ENCODE measurements at regions not wholly inside any gene's neighbourhood (a gene's known extent, or its start where the extent isn't known, plus 50 kb on each side); places are given as distances from the start of the nearest gene placed in this dataset.
"Not testable (repeated sequence)": the region's sequence is repeated elsewhere in the genome, so short reads cannot be mapped to it uniquely, and the experiment has no call there.

- not testable (repeated sequence) for DNase-seq (ENCODE audit: low spot score)
These were observed 56.8 kb downstream of the ATP6V0E2 start for GRCh38 chr7:149930374-149931068.

- DNase-seq (ENCODE audit: low spot score): not testable (repeated sequence)
These were observed 60.0 kb downstream of the ATP6V0E2 start for GRCh38 chr7:149933776-149934175.

- DNase-seq (ENCODE audit: low spot score): not testable (repeated sequence)
These were observed 73.6 kb downstream of the ATP6V0E2 start for GRCh38 chr7:149947346-149947745.

GRCh38 chr7:149948444-149948843 lies 74.7 kb downstream of the ATP6V0E2 start:
- not testable (repeated sequence) for DNase-seq (ENCODE audit: low spot score)

- DNase-seq (ENCODE audit: low spot score): not testable (repeated sequence)
These were observed 76.3 kb downstream of the ATP6V0E2 start for GRCh38 chr7:149949863-149950577.

GRCh38 chr7:149950578-149950924 lies 76.8 kb downstream of the ATP6V0E2 start:
- DNase-seq (ENCODE audit: low spot score): not testable (repeated sequence)

- DNase-seq (ENCODE audit: low spot score): not testable (repeated sequence)
These were observed 77.8 kb downstream of the ATP6V0E2 start for GRCh38 chr7:149951579-149951978.

- DNase-seq (ENCODE audit: low spot score): not testable (repeated sequence)
These were observed 85.1 kb downstream of the ATP6V0E2 start for GRCh38 chr7:149958880-149959279.

- DNase-seq (ENCODE audit: low spot score): not testable (repeated sequence)
These were observed 87.1 kb downstream of the ATP6V0E2 start for GRCh38 chr7:149960863-149961262.

- not testable (repeated sequence) for DNase-seq (ENCODE audit: low spot score)
These were observed 88.1 kb downstream of the ATP6V0E2 start for GRCh38 chr7:149961878-149962277.

GRCh38 chr7:149962685-149963319 lies 89.0 kb downstream of the ATP6V0E2 start:
- DNase-seq (ENCODE audit: low spot score): not testable (repeated sequence)

GRCh38 chr7:149963985-149964384 lies 90.2 kb downstream of the ATP6V0E2 start:
- not testable (repeated sequence) for DNase-seq (ENCODE audit: low spot score)

- DNase-seq (ENCODE audit: low spot score): not testable (repeated sequence)
These were observed 92.7 kb downstream of the ATP6V0E2 start for GRCh38 chr7:149966444-149966843.

- not testable (repeated sequence) for DNase-seq (ENCODE audit: low spot score)
These were observed 99.2 kb downstream of the ATP6V0E2 start for GRCh38 chr7:149972977-149973376.

- not testable (repeated sequence) for DNase-seq (ENCODE audit: low spot score)
These were observed 99.9 kb downstream of the ATP6V0E2 start for GRCh38 chr7:149973681-149974080.

- DNase-seq (ENCODE audit: low spot score): not testable (repeated sequence)
These were observed 101.8 kb downstream of the ATP6V0E2 start for GRCh38 chr7:149975608-149976007.

- not testable (repeated sequence) for DNase-seq (ENCODE audit: low spot score)
These were observed 104.8 kb downstream of the ATP6V0E2 start for GRCh38 chr7:149978537-149978936.

- not testable (repeated sequence) for DNase-seq (ENCODE audit: low spot score)
These were observed 105.2 kb downstream of the ATP6V0E2 start for GRCh38 chr7:149978944-149979343.

- DNase-seq (ENCODE audit: low spot score): not testable (repeated sequence)
These were observed 108.9 kb downstream of the ATP6V0E2 start for GRCh38 chr7:149982537-149983112.

- not testable (repeated sequence) for DNase-seq (ENCODE audit: low spot score)
These were observed 113.1 kb downstream of the ATP6V0E2 start for GRCh38 chr7:149986866-149987265.

GRCh38 chr7:149991652-149992302 lies 118.0 kb downstream of the ATP6V0E2 start:
- not testable (repeated sequence) for DNase-seq (ENCODE audit: low spot score)

GRCh38 chr7:149992366-149992765 lies 118.6 kb downstream of the ATP6V0E2 start:
- DNase-seq (ENCODE audit: low spot score): not testable (repeated sequence)
